H1 (cell line): ENCODE measurements at regions not wholly inside any gene's neighbourhood (a gene's known extent, or its start where the extent isn't known, plus 50 kb on each side); places are given as distances from the start of the nearest gene placed in this dataset.

Source experiments
- BACH1 ChIP-seq: IDR thresholded peaks from 2 replicates; pipeline ENCODE4 v1.6.1; 2012; ENCODE audit warnings: low read length, improper control_type of control experiment
- HDAC2 ChIP-seq, 2 experiments: fragments of 300-600 bp in 1 of 2; sonication (generic) in 1 of 2; IDR thresholded peaks; 2 replicates each; pipeline ENCODE4 v1.6.1; 2011 to 2012; ENCODE audit warnings: low read depth in 2 of 2, low read length in 2 of 2, mild to moderate bottlenecking in 2 of 2, moderate library complexity in 2 of 2, borderline replicate concordance in 1 of 2, inconsistent platforms in 1 of 2
- KDM1A ChIP-seq: fragments of 200-600, 300-600 bp; sonication (generic); IDR thresholded peaks from 2 replicates; pipeline ENCODE4 v1.7.1; 2016; ENCODE audit warnings: mild to moderate bottlenecking, low read length, borderline replicate concordance
- TAF1 ChIP-seq: IDR thresholded peaks from 2 replicates; pipeline ENCODE4 v1.6.1; 2011; ENCODE audit warnings: mild to moderate bottlenecking, low read depth, low read length

- TF ChIP-seq HDAC2 (IDR thresholded peaks at IDR 0.05; ENCODE audit: borderline replicate concordance in 1 of 2, low read depth in 2 of 2, low read length in 2 of 2): no peak
- no peak for TF ChIP-seq TAF1
- no peak for TF ChIP-seq BACH1
- TF ChIP-seq KDM1A: no peak
Observed at GRCh38 chr2:9763356-9764152, 79.7 kb upstream of the TAF1B start (continued).
